GM18519 (cell line): ENCODE measurements at regions not wholly inside any gene's neighbourhood (a gene's known extent, or its start where the extent isn't known, plus 50 kb on each side); places are given as distances from the start of the nearest gene placed in this dataset.

ENCODE experiments used
- ATAC-seq: cut with Tn5 transposase; IDR thresholded peaks from one replicate; pipeline ENCODE4 v1.9.1; 2021; ENCODE audit warnings: mild to moderate bottlenecking, moderate library complexity; ENCODE audit not compliant: unreplicated experiment, low FRiP score

DNA sequence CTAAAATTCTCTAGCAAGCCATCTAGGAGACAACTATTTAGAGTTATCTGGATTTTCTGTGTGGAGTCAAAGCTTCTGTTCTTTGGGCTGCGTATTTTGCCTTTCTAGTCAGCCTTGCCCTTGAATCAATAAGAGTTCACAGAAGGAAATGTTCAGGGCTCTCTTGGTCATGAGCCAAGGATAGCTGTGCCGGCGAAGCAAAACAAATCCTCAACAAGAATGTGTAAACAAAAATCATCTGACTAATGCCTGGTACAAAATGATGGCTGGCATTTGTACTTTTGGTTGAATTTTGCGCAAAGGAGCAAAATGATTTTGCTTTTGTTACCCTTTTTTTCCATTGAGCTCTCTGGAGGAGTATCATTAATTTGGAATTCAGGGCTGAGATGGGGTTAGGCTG lies 171.1 kb downstream of the DACT1 start:
- no peak for ATAC-seq

DNA sequence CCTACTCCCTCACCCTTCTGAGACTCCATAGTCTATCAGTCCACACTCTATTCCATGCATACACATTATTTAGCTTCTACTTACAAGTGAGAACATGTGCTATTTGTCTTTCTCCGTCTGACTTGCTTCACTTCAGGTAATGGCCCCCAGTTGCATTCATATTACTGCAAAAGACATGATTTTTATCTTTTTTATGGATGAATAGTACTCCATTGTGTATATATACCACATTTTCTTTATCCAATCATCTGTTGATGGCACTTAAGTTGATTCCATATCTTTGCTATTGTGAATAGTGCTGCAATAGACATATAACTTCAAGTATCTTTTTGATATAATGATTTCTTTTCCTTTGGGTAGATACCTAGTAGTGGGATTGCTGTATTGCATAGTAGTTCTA lies 171.8 kb downstream of the DACT1 start:
- ATAC-seq: no peak

DNA sequence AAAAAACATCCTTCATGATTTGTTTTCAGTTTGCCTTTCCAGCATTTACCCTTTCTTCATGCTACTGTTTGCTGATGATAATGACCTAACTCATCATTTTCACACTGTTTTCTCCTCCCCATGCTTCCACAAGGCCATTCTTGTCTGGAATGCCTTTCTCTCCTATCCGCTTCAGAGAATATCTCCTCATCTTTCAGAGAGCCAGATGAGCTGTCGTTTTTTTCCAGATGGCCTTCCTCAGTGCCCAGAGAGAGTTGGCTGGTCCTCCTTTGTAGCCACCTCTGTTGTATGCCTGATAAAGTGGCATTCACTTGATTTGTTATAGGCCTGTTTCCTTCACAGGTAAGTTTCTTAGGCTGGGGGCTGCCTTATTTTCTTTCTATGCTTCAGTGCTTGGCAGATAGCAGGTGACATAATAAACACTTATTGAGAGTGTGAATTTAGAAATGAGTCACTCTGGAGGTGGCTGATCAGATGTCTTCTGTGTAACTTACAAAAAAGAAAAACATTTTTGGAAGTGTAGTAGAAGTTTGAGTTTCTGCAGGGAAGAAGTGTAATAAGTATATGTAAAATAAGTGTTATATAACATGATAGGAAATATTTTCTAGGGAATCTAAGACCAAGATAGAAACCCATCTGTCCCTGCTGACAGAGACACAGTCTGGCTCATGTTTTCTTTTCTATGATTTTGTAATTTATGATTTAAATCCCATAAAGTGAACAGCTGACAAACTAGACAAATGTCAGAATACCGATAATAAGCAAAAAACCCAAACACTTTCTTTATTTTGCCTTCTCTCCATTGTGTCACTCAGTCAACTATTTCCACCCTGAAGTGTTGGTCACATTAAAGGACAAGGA lies 174.5 kb downstream of the DACT1 start:
- no peak for ATAC-seq

DNA sequence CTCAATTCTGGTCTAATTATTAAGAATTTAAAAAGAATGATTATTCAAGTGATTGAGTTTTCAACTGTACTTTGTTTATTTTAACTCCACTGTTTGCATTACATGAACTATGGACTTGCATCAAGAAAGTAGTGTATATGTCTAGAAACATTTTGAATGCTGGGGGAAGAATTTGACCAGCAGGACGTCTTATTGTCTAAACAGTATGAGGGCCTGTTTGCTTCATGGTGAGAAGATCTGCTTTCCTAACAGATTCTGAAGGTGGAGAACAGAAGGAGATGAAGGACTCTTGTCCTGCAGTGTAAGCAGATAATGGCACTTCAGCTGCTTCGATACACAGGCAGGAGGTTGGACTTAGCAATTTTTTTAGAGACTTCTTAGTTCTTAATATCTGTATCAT lies 176.0 kb downstream of the DACT1 start:
- no peak for ATAC-seq

DNA sequence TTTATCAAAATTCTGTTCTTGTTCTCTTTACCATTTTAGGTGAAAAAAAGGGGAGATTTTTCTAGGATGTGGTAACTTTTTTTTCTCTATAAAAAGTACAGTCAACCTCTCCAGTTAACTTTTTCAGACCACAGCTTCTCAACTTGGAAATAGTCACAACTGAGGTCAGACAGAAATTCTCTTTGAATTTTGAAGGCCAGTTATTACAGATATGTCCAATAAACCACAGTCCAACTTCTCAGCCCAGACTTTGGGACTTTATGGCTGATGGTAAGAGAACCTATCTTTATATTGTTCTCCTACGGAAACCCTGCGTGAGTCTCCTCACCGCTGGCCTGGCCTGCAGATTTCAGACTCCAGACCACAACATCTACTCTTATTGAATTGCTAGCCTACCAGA lies 176.7 kb downstream of the DACT1 start:
- no peak for ATAC-seq

DNA sequence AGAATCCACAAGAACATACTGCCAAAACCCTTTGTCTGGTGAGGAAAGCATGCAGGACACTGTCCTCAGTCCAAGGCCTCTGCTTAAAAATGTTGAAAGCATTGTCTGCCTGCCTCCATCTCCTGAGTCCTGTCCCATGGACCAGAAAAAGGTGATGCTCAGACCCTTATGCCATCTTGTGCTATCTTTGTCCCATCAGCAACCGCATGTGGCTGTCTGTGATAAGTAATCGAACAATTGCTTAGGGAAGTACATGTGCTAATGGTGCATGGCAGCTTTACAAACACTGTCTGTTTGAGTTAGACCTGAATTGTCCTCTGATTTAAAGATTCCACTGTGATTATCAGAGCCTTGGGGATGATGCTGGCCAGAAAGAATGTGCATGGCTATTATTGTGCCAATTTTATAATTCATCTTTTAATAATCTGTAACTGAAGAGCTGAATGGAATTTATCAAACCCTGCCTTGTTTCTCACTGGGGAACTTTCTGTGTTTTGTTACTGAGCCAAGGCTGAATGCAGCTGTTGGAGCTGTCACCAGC lies 177.5 kb downstream of the DACT1 start:
- ATAC-seq: no peak

DNA sequence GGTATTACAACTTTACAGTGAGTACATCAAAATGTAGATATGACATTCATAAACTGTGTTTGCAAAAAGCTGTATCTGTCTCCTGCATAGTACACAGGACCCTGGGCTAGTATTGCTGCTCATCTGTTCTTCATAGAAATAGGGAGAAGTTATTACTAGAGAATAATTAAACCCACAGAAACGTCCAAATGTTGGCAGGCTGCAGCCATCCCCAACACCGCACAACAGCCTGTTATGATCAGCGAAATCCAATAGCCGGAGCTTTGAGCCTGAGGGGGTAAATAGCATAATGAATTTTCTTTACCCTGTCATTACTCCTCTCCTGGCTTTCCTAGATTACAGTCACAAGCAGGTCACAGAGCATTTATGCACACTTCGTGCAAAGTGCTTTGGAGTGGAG lies 178.0 kb downstream of the DACT1 start:
- ATAC-seq: no peak

DNA sequence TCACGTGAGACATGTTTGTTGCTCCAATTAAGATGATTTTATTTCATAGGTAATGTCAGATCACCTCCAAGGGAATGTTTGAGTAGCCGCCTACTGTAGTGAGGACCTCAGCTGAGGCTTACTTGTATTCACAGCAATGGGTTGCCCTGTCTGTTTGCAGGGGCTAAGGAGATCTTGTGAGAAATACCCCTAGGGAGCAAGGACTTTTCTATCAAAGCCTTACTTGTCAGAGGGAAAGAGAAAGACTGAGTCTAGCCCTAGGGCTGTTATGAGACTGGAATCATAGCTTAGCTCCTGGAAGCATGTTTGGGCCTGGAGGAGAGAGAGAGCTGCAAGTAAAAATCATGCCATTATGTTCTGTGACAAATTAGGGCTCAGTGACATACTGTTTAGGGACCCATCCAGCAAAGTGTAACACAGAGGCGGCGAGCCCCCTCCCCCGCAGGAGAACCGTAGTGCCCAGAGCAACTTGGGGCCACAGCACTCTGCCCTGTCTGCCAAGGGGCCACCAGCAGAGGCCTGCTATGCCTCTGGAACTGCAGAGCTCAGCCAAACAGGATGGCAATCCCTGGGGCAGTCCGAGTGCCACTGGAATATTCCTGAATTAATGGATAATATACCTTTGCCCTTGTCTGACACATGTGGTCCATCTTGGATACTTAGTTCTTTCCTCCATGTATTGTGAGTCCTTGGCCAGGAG lies 178.8 kb downstream of the DACT1 start:
- no peak for ATAC-seq

DNA sequence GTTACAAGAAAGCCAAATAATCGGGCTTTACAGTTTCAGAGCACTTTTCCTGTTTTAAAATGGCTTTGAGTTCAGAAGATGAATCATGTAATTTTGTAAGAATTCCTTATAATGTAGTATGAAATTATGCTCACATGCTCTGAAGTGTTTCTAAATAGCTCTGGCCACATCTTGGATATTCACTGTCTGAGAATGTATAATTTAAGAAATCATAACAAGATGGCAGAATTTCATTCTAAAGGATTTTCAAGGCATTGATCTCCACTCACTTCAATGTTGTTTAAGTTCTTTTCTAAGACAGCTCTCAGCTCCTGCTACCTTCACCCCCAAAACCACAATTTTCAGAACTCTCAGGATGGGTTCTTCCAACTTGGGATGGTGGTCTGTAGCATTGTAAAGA lies 180.1 kb downstream of the DACT1 start:
- no peak for ATAC-seq

DNA sequence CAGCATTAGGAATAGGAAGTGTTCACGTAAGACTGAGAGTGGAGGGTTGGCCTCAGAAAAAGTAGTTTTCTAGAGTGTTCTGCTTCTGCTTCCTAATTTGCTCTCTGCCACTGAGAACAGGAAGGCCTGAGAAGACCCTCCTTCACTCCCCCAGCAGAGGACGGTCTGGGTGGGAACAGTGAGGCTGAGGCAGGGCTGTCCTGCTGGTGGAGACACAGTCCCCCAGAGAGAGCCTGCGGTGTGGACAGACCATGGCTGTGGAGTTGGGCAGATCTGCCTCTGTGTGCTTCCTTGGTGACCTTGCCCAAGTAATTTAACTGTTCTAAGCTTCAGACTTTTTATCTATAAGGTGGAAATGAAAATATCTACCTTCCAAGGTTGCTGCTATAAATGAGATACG lies 182.3 kb downstream of the DACT1 start:
- ATAC-seq: no peak

DNA sequence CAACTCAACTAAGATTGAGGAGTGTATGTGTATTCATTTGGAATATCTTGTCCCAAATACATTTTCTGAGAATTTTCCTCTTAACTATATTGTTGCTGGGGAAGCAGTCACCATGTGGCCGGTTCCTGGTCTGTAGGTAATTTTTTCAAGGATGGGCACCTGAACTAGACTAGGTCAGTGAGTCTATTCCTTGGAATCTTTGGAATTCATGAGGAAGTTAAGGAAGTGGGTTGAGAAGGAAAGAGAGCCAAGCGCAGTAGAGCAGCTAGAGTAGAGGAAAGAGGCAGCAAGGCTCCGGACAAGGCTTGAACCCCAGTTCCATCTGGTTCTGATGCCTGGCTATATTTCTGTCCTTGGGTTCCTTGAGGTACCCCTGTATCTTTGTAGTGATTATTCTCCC lies 183.7 kb downstream of the DACT1 start:
- no peak for ATAC-seq

DNA sequence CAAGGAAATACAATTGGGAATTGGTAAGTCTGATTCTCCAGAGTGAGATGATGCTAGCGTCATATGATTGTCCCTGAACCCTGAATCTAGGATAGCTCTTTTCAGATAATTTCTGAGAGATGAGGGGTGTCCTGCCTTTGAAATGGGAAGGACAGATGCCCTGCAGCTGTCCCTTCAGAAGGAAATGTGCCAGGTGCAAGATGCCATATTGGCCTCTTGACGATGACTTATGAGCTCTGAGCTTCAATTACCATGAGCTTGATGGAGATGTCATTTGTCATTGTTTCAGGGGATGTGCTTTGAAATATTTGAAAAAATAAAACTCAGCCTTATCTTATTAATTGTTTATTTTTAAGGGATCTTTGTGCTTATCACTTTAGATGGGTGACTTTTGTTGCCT lies 185.1 kb downstream of the DACT1 start:
- no peak for ATAC-seq

DNA sequence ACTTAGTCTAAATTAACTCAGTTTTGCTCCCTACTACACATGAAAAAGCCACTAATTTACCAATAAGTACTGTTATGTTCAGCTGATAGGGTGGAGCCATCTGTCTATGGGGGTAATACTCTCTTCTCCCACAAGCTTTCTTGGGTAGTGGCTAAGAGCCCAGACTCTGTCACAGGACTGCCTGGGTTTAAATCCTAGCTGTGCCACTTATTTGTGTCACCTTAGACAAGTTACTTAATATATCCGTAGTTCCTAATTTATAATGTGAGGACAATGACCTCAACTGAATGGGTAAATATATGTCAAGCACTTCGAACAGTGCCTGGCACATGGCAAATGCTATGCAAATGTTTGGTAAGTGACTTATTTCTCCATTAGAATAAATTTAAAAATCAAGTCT lies 185.6 kb downstream of the DACT1 start:
- ATAC-seq: no peak

DNA sequence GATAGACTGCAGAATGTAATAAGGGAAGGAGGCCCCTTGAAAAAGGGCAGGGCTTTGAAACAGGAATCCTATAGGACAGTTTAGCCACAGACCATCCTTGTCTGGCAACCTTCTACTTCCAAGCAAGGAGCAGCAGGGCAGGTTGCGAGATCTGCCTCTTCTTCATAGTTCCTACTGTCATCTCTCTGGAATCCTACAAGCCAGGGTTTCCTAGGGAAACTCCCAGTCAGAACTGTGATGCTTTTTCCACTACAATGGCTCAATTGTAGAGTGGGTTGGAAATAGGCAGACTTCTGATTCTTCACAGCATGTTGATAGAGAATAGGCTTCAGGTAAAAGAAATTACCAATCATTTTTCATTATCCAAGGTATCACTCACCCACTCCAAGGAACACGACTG lies 186.3 kb downstream of the DACT1 start:
- ATAC-seq: no peak

DNA sequence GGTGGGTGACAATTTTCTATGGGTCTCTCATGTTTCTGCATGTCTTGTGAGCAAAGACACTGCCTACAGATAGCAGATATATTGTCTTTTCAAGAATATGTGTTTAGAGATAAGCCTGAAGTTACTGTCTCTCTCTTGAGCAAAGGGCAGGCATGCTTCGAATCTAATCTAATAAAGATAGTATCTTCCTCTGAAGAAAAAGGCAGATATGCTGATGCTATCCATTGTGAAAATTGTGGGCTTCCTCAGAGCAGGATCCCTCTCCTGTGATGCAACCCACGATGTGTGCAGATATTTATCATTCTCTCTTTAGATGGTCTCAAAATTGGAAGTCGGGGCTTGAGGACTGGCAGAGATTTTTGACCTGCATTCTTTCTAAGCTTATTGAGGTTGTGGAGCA lies 187.0 kb downstream of the DACT1 start:
- ATAC-seq: no peak

DNA sequence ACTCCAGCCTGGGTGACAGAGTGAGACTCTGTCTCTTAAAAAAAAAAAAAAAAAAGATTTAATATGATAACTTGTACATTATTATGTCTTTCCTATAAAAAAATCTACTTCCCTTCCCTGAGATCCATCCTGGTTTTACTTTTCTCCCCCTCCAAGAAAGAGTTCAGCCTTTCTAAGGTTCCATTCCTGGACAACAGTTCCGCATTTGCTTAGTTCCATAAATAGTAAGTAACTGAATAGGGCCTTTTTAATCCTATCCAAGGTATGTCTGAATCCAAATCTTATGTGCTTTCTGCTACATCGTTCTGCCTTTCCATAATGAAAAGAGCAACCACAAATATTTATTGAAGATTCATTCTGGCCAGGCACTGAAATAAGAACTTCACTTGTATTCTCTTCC lies 187.8 kb downstream of the DACT1 start:
- ATAC-seq: no peak

DNA sequence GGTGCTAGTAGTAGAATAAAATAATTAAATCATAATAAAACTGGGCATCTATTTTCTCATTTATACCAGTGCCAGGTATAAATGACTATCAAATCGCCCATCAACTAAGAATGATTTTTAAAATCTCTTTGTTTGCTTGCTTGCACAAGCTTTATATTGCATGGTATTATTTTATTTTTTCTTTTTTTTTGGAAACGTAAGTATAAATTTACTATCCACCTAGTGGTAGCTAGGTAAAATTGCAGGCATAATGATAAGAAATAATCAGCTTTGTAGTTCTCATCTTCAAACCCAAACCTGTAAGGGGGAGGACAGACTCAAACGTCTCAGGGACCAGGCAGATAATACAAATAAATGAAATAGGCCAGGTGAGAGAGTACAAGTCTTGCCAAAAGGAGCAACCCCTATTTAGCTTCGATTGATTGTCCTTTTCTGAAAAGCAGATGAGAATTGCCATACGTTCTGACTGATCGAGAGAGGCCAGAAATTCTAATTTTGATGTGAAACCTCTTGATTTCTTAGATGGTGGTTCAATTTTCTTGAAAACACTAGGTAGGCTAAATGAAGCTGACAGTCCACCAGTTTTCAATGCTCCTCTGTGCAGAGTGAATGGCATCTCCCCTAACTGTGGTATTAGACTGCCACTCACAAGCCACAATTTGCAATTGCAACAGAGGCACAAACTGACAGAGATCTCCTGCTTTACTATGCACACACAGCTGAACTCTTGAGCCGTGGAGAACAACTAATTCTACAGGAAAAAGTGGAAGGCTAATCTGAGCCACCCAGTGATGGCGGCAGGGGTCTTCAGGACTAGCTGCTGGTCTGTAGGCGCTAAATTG lies 189.3 kb downstream of the DACT1 start:
- ATAC-seq: no peak

DNA sequence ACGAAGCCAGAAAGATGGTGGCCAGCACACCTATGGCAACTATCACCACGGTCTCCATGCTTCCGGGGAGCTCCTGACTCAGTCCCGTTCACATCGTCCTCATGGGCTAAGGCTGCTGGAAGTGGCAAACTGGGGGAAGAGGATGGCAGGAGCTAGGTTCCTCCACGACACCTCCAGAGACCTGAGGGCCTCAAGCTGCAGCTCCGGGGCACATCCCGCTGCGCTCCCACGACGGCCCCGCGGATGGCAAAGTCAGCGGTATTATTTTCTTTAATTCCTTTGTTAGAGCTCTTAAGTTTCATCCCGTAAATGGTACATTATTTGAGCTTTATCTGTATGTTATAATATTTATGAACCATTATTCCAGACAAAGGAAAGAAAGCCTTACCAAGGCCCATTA lies 190.5 kb downstream of the DACT1 start:
- ATAC-seq: no peak

DNA sequence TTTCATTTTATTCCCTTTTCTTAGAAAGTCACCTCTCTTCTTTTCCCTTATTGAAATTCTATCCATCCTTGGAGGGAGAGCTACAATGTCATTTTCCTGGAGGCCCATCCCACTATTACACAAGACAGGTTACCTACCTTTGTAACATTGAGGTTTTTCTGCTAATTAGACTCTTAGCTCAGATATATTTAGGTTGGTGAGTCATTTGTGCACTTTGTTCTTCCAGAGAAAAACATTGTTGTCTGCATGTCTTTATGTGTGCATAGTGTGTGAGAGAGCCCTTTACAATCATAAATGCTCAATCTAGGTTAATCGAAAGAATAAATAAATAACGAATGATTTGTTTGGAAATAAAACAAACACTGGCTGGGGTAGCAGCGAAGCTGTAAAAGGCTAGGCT lies 191.8 kb downstream of the DACT1 start:
- no peak for ATAC-seq

DNA sequence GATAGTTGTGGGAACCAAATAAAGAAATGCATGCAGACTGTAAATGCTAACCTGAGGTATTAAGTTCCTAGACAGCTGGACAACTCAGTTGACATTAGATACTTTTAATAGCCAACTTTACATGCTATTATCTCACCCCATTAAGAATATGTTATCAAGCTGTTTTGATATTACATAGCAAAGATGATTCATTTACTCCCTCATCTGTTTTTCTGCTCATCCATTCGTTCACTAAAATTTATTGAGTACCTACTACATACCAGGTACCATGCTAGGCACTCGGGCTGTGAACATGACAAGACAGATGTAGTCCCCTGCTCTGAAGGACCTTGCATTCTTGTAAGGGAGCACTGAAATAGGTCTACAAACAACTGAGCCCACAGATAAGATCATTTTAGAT lies 192.4 kb downstream of the DACT1 start:
- no peak for ATAC-seq

DNA sequence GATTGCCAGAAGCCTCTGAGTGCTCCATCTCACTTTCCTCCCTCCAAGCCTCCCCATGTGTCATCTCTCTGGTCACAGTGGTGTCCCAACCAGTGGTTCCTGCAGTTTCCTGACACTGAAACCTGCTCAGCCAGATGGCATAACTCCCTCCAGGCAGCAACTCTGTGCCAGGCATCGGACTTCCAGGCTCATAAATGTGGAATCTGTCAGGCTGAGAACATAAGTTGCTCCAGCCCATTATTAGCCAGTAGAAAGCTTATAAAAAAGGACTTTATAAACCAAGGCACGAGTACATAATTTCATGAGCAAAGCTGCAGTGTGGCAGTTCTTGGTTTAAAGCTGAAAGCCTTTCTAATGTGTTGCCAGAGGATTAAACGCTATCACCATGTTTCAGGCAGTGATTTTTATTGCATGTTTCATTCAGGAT lies 194.3 kb downstream of the DACT1 start:
- ATAC-seq: no peak
